IMR-90 (cell line): ENCODE measurements at regions not wholly inside any gene's neighbourhood (a gene's known extent, or its start where the extent isn't known, plus 50 kb on each side); places are given as distances from the start of the nearest gene placed in this dataset.

ENCODE experiments used
- ATAC-seq: fragments of 200-7000 bp; cut with Tn5 transposase; 2 replicates; pipeline ENCODE4 v1.9.1; 2020; ENCODE audit warnings: low read depth, mild to moderate bottlenecking, moderate library complexity
- BruUV-seq: library from RNA; stranded (reverse); fragments of 400-500 nt; replicated peaks from 2 replicates; lab custom pipeline; 2021; lab: Mats Ljungman, UMichigan
- CTCF ChIA-PET: fragments of 300-600 bp; formaldehyde crosslinking; extraction: SDS; loops from one replicate; lab custom pipeline; 2021; ENCODE audit warnings: antibody characterized with exemption; lab: Yijun Ruan, JAX
- POLR2A ChIA-PET: fragments of 300-600 bp; sonication (Branson Sonifier 250); formaldehyde crosslinking; loops from one replicate; lab custom pipeline; 2022; ENCODE audit warnings: antibody characterized with exemption; ENCODE audit not compliant: unreplicated experiment; lab: Charles Lee
- DNase-seq: peaks from one replicate; pipeline ENCODE4 v3.0.0; 2013
- H2AFZ ChIP-seq: replicated peaks from 2 replicates; pipeline ENCODE3; 2013; ENCODE audit warnings: low read length, mild to moderate bottlenecking; ENCODE audit not compliant: poor library complexity
- H2AK5ac ChIP-seq: 2 replicates; pipeline ENCODE4 v1.6.1; 2013; ENCODE audit warnings: low read depth, low read length, inconsistent platforms
- H2AK9ac ChIP-seq: replicated peaks from 2 replicates; pipeline ENCODE3; 2013; ENCODE audit warnings: mild to moderate bottlenecking, low read depth, low read length, moderate library complexity; ENCODE audit not compliant: poor library complexity
- H2BK120ac ChIP-seq: 2 replicates; pipeline ENCODE4 v1.6.1; 2013; ENCODE audit warnings: low read depth, low read length, inconsistent platforms
- H2BK15ac ChIP-seq: 3 replicates; pipeline ENCODE4 v1.6.1; 2013; ENCODE audit warnings: low read depth, low read length, inconsistent platforms
- H2BK20ac ChIP-seq: 2 replicates; pipeline ENCODE4 v1.6.1; 2013; ENCODE audit warnings: low read depth, mild to moderate bottlenecking, inconsistent platforms, low read length, moderate library complexity
- H2BK5ac ChIP-seq: 2 replicates; pipeline ENCODE4 v1.6.1; 2013; ENCODE audit warnings: mild to moderate bottlenecking, low read depth, low read length, inconsistent platforms; ENCODE audit not compliant: poor library complexity, severe bottlenecking
- H3K14ac ChIP-seq: replicated peaks from 2 replicates; pipeline ENCODE4 v1.6.1; 2013; ENCODE audit warnings: low read depth, low read length, inconsistent platforms
- H3K18ac ChIP-seq: 2 replicates; pipeline ENCODE4 v1.6.1; 2013; ENCODE audit warnings: low read depth, low read length, control low read depth
- H3K23ac ChIP-seq: 2 replicates; pipeline ENCODE4 v1.6.1; 2013; ENCODE audit warnings: low read depth, low read length, inconsistent platforms
- H3K27ac ChIP-seq: 2 replicates; pipeline ENCODE4 v1.5.1; 2013; ENCODE audit warnings: mild to moderate bottlenecking, control low read depth, low read length; ENCODE audit not compliant: insufficient read depth
- H3K27me3 ChIP-seq: 2 replicates; pipeline ENCODE4 v1.6.1; 2013; ENCODE audit warnings: low read length; ENCODE audit not compliant: control insufficient read depth, insufficient read depth
- H3K36me3 ChIP-seq: 2 replicates; pipeline ENCODE4 v1.6.1; 2013; ENCODE audit warnings: low read length, mixed read lengths; ENCODE audit not compliant: control insufficient read depth, insufficient read depth
- H3K4ac ChIP-seq: 2 replicates; pipeline ENCODE4 v1.6.1; 2013; ENCODE audit warnings: low read depth, low read length, inconsistent platforms
- H3K4me1 ChIP-seq: 2 replicates; pipeline ENCODE4 v1.6.1; 2013; ENCODE audit warnings: low read length, mixed read lengths; ENCODE audit not compliant: control insufficient read depth, insufficient read depth
- H3K4me2 ChIP-seq: 2 replicates; pipeline ENCODE4 v1.6.1; 2013; ENCODE audit warnings: low read depth, mild to moderate bottlenecking, control low read depth, low read length, moderate library complexity
- H3K4me3 ChIP-seq: 2 replicates; pipeline ENCODE4 v1.5.1; 2013; ENCODE audit warnings: low read depth, mild to moderate bottlenecking, control low read depth, low read length, moderate library complexity; ENCODE audit not compliant: insufficient read depth
- H3K56ac ChIP-seq: 2 replicates; pipeline ENCODE4 v1.6.1; 2013; ENCODE audit warnings: low read length, inconsistent platforms; ENCODE audit not compliant: insufficient read depth; ENCODE audit errors: extremely low read depth
- H3K79me1 ChIP-seq, 2 experiments: 2 replicates each; pipeline ENCODE4 v1.6.1; 2013; ENCODE audit warnings: low read length in 2 of 2, inconsistent platforms in 1 of 2, low read depth in 1 of 2
- H3K9ac ChIP-seq: 2 replicates; pipeline ENCODE4 v1.6.1; 2013; ENCODE audit warnings: low read depth, low read length, control low read depth
- H3K9me1 ChIP-seq: 2 replicates; pipeline ENCODE4 v1.6.1; 2013; ENCODE audit warnings: low read length, inconsistent platforms; ENCODE audit not compliant: insufficient read depth
- H3K9me3 ChIP-seq: 2 replicates; pipeline ENCODE4 v1.6.1; 2013; ENCODE audit warnings: low read length; ENCODE audit not compliant: control insufficient read depth, insufficient read depth
- H4K20me1 ChIP-seq: 2 replicates; pipeline ENCODE4 v1.6.1; 2013; ENCODE audit warnings: low read length, inconsistent platforms; ENCODE audit not compliant: insufficient read depth
- H4K5ac ChIP-seq: 2 replicates; pipeline ENCODE4 v1.6.1; 2013; ENCODE audit warnings: mild to moderate bottlenecking, low read depth, low read length, control low read depth
- H4K8ac ChIP-seq, 2 experiments: 2 replicates each; pipeline ENCODE4 v1.6.1; 2013; ENCODE audit warnings: low read depth in 2 of 2, low read length in 2 of 2, control low read depth in 1 of 2, inconsistent platforms in 1 of 2
- H4K91ac ChIP-seq: 2 replicates; pipeline ENCODE4 v1.6.1; 2013; ENCODE audit warnings: low read depth, low read length, inconsistent platforms; ENCODE audit not compliant: insufficient read depth
- CEBPB ChIP-seq: IDR thresholded peaks from 2 replicates; pipeline ENCODE4 v1.6.1; 2012; ENCODE audit warnings: low read depth, low read length, improper control_type of control experiment
- CHD1 ChIP-seq: IDR thresholded peaks from 2 replicates; pipeline ENCODE4 v1.6.1; 2012; ENCODE audit warnings: low read depth, low read length, improper control_type of control experiment
- CTCF ChIP-seq: conservative IDR thresholded peaks from 2 replicates; pipeline ENCODE4 v1.5.1; 2012; ENCODE audit warnings: mild to moderate bottlenecking, low read depth, low read length, improper control_type of control experiment
- FOS ChIP-seq: fragments of 150-350 bp; IDR thresholded peaks from 2 replicates; pipeline ENCODE4 v1.6.1; 2016; ENCODE audit warnings: low read depth, low read length
- NFE2L2 ChIP-seq: fragments of 150-350 bp; IDR thresholded peaks from 2 replicates; pipeline ENCODE4 v1.6.1; 2016; ENCODE audit warnings: low read depth, mild to moderate bottlenecking, low read length
- POLR2A ChIP-seq: IDR thresholded peaks from 2 replicates; pipeline ENCODE4 v1.6.1; 2012; ENCODE audit warnings: mild to moderate bottlenecking, low read depth, low read length
- RAD21 ChIP-seq: IDR thresholded peaks from 2 replicates; pipeline ENCODE4 v1.6.1; 2012; ENCODE audit warnings: low read length, improper control_type of control experiment
- SMC3 ChIP-seq: fragments of 150-350 bp; IDR thresholded peaks from 2 replicates; pipeline ENCODE4 v1.6.1; 2016; ENCODE audit warnings: low read depth, mild to moderate bottlenecking, antibody characterized with exemption, low read length, moderate library complexity
- USF2 ChIP-seq: fragments of 150-350 bp; IDR thresholded peaks from 2 replicates; pipeline ENCODE4 v1.6.1; 2017; ENCODE audit warnings: mild to moderate bottlenecking, antibody characterized with exemption, low read length, low read depth
- WGBS, 2 experiments: methylation state at CpG; one replicate each; pipeline versions ENCODE4 v1.1.5 to v1.1.7; 2013; ENCODE audit warnings: missing lambda C conversion rate in 2 of 2; ENCODE audit not compliant: insufficient read length in 1 of 2; ENCODE audit errors: extremely low coverage in 2 of 2; 5-methylcytosine and 5-hydroxymethylcytosine counted together
- dilution Hi-C: fragments of 300-500 bp; cut with HindIII; formaldehyde crosslinking; loops from one replicate; pipeline ENCODE4 v1.14.3; 2018; ENCODE audit warnings: low sequenced_read_pairs; ENCODE audit not compliant: unreplicated experiment
- in situ Hi-C: fragments of 300-500 bp; cut with MboI; formaldehyde crosslinking; loops from 3 replicates; pipeline ENCODE4 v1.14.3; 2019; ENCODE audit warnings: low sequenced_read_pairs, inconsistent platforms, mixed read lengths
- intact Hi-C: fragments of 100-400 bp; cut with micrococcal nuclease; formaldehyde crosslinking; loops from 2 replicates; pipeline ENCODE4 v1.10.0; 2022

- no TSS peak for BruUV-seq
Observed at GRCh38 chr1:199261328-199261727, 622.5 kb downstream of the PTPRC start.

More at GRCh38 chr1:199261328-199261727, 622.5 kb downstream of the PTPRC start:
- Histone ChIP-seq H3K4ac (no peak overlapping the region), H2BK15ac (no peak overlapping the region), H3K18ac (no peak overlapping the region), H2BK20ac (no peak overlapping the region), H3K9me3 (no peaks in the 10 kb centered on the region), H3K23ac (no peak overlapping the region), H4K8ac (no peak overlapping the region), H2AK5ac (no peak overlapping the region), H3K56ac (no peak overlapping the region), H4K5ac (no peak overlapping the region), H2AK9ac (no peak overlapping the region), H3K79me1 (no peaks in the 10 kb centered on the region), H3K4me1 (no peaks in the 10 kb centered on the region), H3K9ac (no peak overlapping the region), H2BK120ac (no peak overlapping the region), H4K91ac (no peak overlapping the region), H3K4me2 (no peak overlapping the region), H3K36me3 (no peaks in the 10 kb centered on the region), H4K20me1 (no peaks in the 10 kb centered on the region), H3K27me3 (no peaks in the 10 kb centered on the region), H2BK5ac (no peak overlapping the region), H2AFZ (no peak overlapping the region), H3K4me3 (no peak overlapping the region), H3K9me1 (no peaks in the 10 kb centered on the region; the same call in 1 of the 2 replicates), H3K14ac (no peak overlapping the region), H3K27ac (no peak overlapping the region)
- in situ Hi-C loops = no loop called here
- ATAC-seq = no peak
- intact Hi-C loops = no loop called here
- CTCF ChIA-PET = no interaction called here
- WGBS, 2 experiments = no CpG with 5 or more reads among the region's 4 CpGs
- TF ChIP-seq POLR2A (no peak), FOS (no peak), CHD1 (no peak), SMC3 (no peak), NFE2L2 (no peak), USF2 (no peak), CEBPB (no peak), RAD21 (no peak), CTCF (no peak)
- dilution Hi-C loops = no loop called here
- POLR2A ChIA-PET = no interaction called here
- no peak for DNase-seq
